CD4-positive, alpha-beta T cell treated with Interleukin-17A for 1 hour (primary cell): ENCODE measurements at regions not wholly inside any gene's neighbourhood (a gene's known extent, or its start where the extent isn't known, plus 50 kb on each side); places are given as distances from the start of the nearest gene placed in this dataset.
"Not testable (repeated sequence)": the region's sequence is repeated elsewhere in the genome, so short reads cannot be mapped to it uniquely, and the experiment has no call there.

Experiments
- DNase-seq: peaks from one replicate; pipeline ENCODE4 v3.0.0-alpha.2; 2020

DNA sequence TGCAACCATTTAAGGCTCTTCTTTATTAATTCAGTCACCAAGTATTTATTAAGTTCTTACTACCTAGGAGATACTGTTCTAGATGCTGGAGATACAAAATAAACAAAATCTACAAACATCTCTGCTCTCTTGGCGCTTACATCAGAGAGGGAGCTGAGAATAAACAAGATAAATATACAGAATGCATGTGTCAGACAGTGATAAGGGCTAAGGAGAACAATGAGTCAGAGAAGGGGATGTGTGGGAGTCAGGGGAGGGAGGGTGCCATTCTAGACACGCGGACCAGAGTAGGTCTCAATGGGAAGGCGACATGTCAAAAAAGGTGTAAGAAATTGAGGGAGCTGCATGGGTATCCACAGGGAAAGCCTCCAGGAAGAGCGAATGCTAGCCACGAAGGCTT lies 393.2 kb downstream of the RWDD3 start:
- DNase-seq = no peak

DNA sequence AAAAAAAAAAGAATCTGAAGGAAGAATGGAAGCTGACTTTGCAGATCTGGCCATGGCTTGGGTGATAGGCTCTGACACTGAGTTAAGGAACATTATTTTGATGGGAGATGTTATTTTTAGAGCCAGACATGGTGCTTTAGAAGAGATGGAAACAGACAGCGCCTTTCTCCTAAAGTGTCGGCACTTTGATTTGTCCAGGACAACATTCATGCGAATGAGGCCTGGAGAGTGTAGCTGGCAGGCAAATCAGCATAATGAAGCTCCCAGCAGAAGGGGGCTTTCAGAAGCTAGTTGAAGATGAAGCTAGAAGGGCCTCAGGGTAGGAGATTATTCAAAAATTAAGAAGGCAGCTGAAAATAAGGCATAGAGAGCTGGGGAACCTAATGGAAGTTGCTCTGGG lies 397.7 kb downstream of the RWDD3 start:
- no peak for DNase-seq

DNA sequence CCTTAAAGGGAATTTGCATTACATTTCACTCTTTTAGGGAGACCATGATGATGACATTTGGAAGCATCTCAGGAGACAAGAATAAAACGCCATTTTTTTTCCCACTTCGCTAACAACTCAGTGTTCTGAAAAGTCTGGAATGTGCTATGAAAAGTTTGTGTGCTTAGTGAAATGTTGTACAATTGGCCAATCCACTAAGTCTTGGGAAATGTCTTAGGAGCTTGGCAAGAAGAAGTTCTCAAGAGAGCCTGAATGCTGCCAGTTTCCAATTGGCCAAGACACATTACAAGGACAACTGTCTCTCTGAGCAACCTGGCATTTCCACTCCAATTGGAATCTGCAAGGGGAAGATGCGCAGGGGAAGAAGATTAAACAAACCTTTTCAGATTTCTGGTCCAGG lies 401.8 kb downstream of the RWDD3 start:
- DNase-seq = no peak

DNA sequence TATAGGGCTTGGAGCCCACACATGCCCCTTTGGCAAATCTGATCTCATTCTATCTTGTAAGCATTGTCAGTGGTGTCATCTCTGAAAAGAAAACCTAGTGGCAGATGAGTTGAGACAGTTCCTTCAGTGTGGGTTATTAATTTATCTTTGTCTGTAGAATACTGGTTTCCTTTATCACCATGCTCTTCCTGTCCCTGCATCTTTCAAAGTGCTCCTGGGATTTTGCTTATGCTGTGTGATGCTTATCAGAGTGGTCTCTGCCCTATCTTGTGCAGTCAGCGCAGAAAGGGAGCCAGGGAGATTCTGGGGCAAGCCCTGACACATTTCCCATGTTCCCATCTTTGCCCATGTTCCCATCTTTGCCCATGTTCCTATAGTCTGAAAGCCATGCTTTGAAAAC lies 402.9 kb downstream of the RWDD3 start:
- DNase-seq = no peak

DNA sequence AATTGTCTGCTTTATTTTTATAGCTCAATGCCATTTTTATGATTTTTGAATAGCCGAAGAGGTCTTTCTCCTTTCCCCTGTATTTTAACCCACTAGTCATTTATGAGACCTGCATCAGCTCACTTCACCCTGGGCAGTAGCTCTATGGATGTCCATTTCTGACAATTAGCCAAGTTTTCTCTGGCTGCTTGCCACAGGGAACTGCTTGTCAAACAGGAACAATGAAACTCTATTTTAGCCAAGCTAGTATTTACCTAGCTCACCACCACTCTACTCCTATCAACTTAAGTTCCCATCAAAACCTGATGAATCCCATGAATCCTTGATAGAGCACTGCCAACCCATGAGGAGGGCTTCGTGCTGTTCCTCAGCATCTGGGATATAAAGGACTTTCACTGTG lies 406.7 kb downstream of the RWDD3 start:
- DNase-seq = no peak

DNA sequence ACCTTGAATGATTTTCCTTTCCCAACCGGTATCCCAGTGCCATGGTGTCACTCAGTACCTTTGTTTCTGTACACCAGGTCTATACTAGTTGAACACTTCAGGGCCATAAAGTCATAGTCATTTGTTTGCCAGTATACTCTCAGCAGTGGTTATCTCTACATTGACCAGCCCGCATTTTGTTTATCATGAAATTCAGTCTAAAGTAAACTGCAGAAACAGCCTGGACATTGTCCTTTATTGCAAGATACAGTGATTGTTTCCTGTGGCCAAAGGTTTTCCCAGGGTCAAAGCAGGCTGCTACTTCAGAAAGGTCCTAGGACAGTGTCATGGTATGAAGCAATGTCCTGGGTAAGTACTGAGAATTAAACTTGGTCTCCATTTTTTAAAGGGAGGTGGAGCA lies 407.4 kb downstream of the RWDD3 start:
- DNase-seq = no peak

DNA sequence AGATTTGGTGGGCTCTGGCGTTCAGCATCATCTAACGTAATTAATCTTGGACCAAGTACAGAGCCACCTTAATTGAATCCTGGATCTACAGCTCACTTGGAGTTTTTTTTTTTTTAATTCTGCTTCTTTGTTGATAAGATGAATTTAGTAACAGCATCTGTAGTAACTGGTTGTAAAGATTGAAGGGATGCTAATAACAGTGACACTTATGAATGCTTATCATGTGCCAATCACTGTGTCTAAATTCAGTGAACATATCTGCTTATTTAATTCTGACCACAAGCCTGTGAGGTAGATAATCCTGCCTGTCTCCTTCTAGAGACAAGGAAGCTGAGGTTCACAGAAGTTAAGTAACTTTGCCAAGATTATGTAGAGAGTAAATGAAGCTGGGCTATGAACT lies 408.0 kb downstream of the RWDD3 start:
- DNase-seq = no peak

DNA sequence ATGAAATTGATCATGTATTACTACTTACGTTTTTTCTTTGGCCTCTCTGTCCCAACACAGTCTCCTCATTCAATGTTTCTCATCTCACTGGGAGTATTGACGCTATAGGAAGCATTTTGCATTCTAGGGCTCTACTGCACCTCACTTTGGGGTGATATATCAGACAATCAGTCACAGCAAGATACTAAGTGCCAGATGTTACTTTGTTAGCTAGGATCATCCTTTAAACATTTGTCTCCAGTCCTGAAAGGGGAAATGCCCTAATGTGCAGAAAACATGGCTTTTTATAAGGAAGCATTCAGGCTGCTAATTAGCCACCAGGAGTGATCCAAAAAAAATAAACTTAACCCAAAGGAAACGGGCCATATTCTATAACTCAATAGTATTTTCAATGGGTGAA lies 409.1 kb downstream of the RWDD3 start:
- DNase-seq = no peak

DNA sequence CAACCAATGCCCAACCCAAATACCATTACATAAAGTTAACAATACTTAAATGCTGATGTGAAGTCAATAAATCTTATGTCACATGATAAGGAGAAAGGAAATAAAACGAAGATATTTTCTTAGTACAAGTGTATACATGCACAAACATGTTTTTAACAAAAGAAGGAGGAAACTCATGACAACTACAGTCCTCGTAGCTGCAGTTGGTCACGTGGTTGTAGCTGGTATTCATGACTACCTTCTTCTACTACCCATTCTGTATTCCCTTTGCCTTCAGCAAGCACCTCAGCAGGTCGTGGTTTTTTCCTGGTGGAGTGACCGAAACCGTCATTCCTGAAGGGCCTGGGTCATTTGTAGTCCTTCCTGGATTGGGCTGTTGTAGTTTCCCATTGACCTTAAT lies 411.1 kb downstream of the RWDD3 start:
- not testable (repeated sequence) for DNase-seq

DNA sequence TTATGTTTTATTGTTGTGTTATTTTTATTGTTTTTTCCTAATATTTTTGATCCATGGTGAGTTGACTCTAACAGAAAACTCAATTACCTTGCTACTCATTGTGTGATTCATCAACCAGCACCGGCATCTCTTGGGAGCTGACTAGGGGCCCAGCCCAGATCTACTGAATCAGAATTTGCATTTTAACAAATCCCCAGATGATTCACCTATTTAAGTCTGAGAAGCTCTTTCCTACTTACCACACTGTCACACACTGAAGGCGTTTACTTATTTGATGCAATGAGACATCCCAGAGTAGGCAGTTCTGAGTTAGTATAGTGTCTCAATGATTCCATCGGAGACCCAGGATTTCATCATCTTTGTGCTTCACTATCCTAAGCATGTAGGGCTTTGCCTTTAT lies 416.6 kb downstream of the RWDD3 start:
- DNase-seq = no peak

DNA sequence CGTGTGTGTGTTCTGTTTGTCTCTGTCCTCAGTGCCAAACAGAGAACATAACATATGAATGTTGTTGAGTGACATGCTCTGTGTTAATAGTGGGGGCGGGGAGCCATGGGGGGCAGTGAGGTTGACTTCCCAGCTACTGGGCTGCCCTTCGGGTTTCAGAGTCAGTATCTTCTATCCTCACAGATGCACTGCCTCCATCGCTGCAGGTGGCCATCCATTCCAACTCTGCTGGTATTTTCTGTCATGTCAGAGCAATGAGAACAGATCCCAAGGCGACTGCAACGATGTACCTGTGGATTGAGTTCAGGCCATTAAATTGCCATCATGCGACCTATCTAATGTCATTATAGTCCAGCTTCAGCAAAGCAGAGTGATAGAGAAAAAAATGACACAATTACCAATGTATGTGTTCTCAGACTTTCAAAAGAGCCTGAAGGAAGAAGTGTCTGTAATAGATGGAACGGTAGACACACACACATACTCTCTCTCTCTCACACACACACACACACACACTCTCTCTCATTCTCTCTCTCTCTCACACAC lies 418.5 kb downstream of the RWDD3 start:
- no peak for DNase-seq

DNA sequence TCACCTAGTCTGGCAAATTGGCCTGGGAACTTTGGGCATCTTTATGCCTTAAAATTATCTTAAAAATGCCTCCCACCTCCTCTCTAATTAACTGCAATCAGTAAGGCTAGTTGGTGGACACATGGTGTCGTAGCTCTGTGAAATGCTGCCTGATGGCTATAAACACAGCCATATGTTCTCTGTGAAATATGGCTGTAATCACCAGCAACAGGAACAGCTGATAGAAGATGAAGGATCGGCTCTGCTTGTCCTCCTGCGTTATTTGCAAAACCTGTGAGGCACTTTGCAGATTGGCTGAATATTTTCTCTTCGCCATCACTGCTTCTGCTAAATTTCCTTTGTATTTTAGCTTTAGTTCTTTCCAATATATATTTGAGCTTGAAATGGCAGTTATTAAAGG lies 419.6 kb downstream of the RWDD3 start:
- no peak for DNase-seq

DNA sequence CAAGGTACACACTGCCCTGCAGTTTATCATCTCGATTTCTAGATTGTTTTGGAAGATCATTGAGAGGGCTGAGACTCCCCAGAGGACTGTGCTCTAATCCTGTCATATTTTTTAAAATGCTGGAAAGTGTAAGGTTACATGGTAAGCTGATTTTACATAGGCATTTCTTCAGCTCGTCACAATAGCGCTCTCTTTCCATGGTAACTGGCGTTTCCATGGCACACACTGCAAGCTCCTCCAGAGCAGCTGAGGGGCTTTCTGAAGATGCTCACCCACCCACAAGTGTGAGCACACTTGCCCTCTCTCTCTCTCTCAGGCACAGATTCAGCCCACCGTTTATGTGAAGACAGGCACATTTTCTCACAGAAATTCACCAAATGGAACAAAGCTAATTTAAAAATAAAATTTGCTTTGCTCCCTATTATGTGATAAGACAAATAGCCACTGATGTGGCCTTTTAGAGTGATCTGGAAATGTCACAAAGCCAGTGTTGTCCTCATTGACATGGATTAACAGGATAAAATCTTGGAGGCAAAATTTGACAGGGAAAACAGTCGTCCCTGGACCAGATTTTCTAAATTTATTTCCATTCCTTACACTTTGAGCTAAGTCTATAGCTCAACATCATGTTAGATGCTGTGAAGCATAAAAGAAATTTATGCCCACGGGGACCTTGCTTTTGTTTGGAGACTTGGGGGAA lies 421.5 kb downstream of the RWDD3 start:
- DNase-seq = no peak

DNA sequence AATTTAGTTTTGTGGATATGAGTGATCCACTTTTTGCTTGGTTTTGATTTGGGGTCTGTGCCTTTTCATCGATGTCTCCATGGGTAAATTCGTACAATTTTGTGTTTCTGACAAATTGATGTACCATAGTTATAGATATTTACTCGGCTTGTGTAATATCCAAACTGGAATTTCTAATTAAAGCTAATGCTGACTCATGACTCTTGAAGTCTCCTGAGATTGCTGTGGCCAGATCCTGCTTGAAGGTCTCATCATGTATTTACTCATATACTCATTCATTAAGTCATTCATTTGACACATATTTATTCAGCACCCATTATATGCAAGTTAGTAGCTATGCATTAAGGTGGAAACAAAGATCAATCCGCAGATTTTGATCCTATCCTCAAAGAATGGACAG lies 423.2 kb downstream of the RWDD3 start:
- no peak for DNase-seq

DNA sequence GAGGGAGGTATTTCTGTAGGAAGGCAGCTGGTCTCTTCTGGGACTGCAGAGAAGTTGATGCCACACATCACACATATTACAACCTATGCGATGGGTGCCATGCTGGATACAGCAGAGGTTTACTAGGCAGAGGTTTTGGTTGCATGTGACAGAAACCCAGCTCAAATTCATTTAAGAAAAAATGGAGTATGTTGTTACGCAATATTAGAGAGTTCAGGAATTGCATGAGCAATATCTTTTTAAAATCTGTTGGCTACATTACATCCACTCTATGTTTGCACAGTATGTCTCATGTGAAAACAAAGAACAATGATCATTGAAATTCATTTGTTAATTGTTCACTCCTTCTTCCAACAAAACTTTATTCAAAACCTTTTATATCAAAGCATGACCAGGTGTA lies 425.2 kb downstream of the RWDD3 start:
- DNase-seq = no peak

DNA sequence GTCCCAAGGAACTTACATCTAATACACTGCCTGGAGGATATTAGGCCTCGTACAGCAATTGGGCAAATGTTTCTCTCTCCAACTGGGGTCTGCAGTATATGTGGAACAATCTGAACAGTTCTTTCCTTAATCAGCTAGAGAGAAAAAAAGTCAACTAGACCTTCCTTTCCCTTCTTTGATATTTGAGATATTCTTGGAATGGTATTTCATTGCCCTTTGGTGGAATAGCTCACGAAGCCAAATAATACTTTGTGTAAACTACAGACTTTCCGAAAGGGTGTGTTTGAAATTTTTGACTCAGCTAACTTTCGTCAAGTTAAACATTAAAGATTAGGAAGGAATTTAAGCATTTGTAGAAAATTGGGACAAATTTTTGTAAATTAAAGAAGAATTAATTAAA lies 425.6 kb downstream of the RWDD3 start:
- no peak for DNase-seq

DNA sequence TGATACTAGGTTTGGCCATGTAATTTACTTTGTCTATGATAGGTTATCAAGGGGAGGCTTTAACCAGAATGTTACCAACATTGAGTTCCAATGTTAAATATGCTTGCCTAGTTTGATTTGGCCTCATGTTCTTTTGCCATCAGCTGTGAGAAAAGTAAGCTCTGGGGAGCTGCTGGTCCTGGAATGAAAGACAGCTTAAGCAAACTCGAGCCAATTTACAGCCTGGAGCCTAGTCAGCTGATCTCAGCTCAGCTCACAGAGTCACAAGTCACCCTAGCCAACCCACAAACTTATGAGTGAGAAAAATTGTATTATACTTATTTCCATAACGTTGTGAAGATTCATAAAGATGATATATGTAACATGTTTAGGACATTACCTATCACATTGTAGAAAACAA lies 426.7 kb downstream of the RWDD3 start:
- no peak for DNase-seq

DNA sequence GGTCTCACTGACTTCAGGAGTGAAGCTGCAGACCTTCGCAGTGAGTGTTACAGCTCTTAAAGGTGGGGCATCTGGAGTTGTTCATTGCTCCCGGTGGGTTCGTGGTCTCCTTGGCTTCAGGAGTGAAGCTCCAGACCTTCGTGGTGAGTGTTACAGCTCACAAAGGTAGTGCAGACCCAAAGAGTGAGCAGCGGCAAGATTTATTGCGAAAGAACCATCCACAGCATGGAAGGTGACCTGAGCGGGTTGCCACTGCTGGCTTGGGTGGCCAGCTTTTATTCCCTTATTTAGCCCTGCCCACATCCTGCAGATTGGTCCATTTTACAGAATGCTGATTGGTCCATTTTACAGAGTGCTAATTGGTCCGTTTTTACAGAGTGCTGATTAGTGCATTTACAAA lies 429.5 kb downstream of the RWDD3 start:
- not testable (repeated sequence) for DNase-seq

DNA sequence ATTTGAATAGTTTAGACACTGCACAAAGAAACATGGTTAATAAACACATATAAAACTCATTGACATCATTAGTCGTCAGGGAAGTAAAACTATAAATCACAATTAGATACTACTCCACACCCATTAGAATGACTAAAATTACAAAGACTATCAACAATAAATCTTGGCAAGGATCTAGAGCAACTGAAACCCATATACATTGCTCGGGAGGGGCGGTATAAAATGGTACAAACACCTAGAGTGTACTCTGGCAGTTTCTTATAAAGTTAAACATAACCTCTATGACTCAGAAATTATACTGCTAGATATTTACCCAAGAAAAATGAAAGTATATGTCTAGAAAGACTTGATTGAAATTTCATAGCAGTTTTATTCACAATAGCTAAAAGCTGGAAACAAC lies 434.2 kb downstream of the RWDD3 start:
- DNase-seq = no peak

DNA sequence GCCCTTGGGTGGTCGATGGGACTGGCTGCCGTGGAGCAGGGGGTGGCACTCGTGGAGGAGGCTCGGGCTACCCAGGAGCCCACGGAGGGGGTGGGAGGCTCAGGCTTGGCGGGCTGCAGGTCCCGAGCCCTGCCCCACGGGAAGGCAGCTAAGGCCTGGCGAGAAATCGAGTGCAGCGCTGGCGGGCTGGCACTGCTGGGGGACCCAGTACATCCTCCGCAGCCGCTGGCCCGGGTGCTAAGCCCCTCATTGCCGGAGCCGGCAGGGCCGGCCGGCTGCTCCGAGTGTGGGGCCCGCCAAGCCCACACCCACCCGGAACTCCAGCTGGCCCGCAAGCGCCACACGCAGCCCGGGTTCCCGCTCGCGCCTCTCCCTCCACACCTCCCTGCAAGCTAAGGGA lies 435.6 kb downstream of the RWDD3 start:
- DNase-seq = not testable (repeated sequence)

DNA sequence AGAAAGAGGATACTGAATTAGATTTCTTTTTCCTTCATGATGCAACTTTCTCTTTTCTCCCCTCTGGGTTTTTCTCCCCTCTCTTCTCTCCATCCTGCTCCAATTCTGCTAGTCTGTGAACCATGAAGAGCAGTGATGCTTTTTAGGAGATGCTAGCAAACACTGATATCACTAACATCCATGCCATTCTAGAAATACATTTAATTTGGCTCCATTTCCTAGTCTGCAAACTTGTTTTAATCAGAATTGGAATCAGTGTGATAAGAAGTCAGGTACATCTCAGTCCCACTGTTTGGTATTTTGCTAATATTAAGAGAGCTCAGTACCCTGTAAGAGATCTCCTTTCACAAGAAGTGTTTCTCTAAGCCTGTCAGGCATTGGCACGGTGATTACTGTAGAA lies 437.1 kb downstream of the RWDD3 start:
- DNase-seq = no peak

DNA sequence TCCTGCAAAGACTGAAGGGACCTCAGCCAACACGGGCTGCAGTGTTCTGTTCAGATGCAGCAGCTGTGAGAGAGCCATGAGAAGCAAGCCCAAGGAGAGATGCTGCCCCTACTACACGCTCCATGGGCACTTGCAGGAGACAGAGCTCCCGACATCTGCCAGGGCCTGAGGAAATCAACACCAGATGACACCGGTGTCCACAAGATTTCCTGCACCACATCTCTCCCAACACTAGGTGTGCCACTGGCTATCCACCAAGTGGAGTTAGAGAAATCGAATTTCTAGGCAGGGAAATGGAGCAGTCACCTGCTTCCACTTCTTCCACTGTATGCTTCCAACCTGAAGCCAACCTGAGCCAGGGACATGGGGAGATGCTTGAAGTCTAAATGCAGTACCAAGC lies 445.3 kb downstream of the RWDD3 start:
- DNase-seq = no peak

DNA sequence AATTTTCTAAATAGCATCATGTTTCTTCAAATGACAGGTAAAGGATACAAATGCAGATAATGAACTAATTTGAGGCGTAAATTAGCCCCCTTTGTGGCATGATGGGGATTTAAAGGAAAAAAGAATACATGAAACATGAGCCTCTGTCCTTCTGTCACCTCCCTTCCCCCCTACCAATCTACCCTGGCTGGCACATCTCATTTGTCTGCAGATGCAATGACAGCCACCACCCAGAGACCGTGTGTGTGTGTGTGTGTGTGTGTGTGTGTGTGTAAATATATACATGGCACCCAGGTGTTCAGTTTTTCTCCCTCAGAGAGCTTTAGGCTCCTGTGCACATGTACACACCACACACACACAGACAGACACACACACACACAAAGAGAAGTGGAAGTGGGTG lies 451.1 kb downstream of the RWDD3 start:
- no peak for DNase-seq

DNA sequence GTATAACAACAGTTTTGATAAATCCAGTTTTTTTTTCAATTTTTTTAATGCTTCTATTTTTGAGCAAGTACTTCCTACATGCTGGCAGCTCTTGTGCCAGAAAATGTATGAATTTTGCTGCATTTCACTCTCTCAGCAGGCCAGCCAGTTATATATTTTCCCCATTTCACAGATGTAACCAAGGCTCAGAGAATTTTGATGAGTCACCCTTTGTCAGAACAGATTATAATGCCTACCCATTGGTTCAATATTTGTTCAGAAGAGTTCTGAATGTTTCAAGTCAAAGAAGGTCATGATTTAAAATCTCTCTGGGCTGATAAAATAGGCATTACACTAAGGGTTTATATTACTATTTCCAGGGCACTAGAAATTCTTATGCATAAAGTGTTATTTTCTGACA lies 452.2 kb downstream of the RWDD3 start:
- no peak for DNase-seq

DNA sequence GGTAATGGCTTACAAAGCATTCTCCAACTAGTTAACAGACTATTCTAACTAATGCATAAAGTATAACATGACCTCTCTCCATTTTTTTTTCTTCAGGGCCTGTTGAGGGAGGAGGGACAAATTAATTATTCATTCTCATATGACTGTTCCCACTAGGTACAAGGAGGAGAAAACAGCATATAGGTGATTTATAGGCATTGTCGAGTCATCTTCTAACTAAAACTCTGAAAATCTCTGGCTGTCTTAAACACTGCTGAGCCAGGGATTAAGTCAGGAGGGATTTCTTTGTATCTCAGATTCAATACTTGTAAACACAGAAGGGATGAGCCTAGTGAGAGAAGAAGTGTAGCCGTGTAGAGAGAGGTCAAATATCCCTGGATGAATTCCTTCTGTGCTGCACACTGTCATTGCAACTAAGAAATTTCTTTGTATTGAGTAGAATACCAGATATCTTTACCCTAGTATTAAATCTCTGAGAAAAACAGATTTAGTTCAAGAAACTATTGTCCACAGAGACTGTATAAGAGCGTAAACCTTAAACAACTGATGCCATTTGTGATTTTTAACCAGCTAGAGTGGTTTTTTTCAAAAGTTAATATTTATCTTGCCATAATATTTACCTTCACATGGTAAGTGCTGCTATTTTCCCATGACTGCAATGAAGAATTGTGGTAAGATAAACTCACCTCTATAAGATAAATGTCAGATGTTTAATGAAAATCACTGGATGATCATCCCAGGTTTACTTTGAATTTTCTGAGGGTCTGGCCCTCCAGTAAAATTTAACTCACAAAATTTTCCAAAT lies 465.3 kb downstream of the RWDD3 start:
- DNase-seq = no peak
